HG03039 (cell line): ENCODE measurements at regions not wholly inside any gene's neighbourhood (a gene's known extent, or its start where the extent isn't known, plus 50 kb on each side); places are given as distances from the start of the nearest gene placed in this dataset.
"Not testable (repeated sequence)": the region's sequence is repeated elsewhere in the genome, so short reads cannot be mapped to it uniquely, and the experiment has no call there.

Experiments
- ATAC-seq: cut with Tn5 transposase; IDR thresholded peaks from one replicate; pipeline ENCODE4 v1.9.1; 2021; ENCODE audit warnings: mild to moderate bottlenecking, moderate library complexity; ENCODE audit not compliant: unreplicated experiment

GRCh38 chr9:64370344-64370743 is 914.7 kb downstream of the FOXD4L5 start:
- ATAC-seq = not testable (repeated sequence)

GRCh38 chr9:64369644-64370043 is 915.4 kb downstream of the FOXD4L5 start:
- not testable (repeated sequence) for ATAC-seq

GRCh38 chr9:64369114-64369513 is 915.9 kb downstream of the FOXD4L5 start:
- peak; percentile 100 for ATAC-seq

GRCh38 chr9:64368644-64368942 is 916.4 kb downstream of the FOXD4L5 start:
- ATAC-seq = not testable (repeated sequence)

GRCh38 chr9:64367826-64368643 is 917.0 kb downstream of the FOXD4L5 start:
- ATAC-seq = not testable (repeated sequence)
